GM23338 (cell line): ENCODE measurements at regions not wholly inside any gene's neighbourhood (a gene's known extent, or its start where the extent isn't known, plus 50 kb on each side); places are given as distances from the start of the nearest gene placed in this dataset.

ENCODE experiments used
- EZH2 ChIP-seq: fragments of 200-600 bp; sonication (generic); IDR thresholded peaks from one replicate; pipeline ENCODE4 v1.8.0; 2017; ENCODE audit warnings: antibody characterized with exemption, mild to moderate bottlenecking, low read depth; ENCODE audit not compliant: unreplicated experiment
- POLR2AphosphoS5 ChIP-seq: IDR thresholded peaks from 2 replicates; pipeline ENCODE4 v1.6.1; 2016; ENCODE audit warnings: antibody characterized with exemption, low read depth
- TF ChIP-seq, protein P1 (sequence below), 2 experiments: fragments of 200-600 bp in 1 of 2; sonication (generic) in 1 of 2; conservative IDR thresholded peaks; 2 replicates each; pipeline versions ENCODE4 v1.5.1 to v1.6.1; 2016 to 2017; ENCODE audit warnings: antibody characterized with exemption in 2 of 2, low read depth in 2 of 2, mild to moderate bottlenecking in 2 of 2, moderate library complexity in 1 of 2

DNA sequence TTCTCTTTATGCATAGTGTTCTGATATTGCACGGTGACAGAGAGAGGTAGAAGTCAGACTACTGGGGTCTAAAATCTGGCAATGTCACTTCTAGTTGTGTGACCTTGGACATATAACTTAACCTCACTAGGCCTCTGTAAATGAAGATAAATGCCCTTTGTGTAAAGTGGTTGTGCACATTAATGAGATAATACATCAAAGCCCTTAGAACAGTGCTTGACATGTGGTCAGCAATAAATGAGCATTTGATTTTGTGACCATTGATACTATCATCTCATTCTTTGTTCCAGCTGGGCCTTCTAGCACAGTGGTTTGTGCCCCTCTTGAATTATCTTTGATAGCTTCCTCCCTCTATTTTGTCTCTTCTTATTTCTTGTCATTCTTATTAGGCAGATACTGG, 74.1 kb upstream of the C10orf90 start:
- TF ChIP-seq POLR2AphosphoS5 (no peak), EZH2 (no peak)
- TF ChIP-seq, protein P1, sequence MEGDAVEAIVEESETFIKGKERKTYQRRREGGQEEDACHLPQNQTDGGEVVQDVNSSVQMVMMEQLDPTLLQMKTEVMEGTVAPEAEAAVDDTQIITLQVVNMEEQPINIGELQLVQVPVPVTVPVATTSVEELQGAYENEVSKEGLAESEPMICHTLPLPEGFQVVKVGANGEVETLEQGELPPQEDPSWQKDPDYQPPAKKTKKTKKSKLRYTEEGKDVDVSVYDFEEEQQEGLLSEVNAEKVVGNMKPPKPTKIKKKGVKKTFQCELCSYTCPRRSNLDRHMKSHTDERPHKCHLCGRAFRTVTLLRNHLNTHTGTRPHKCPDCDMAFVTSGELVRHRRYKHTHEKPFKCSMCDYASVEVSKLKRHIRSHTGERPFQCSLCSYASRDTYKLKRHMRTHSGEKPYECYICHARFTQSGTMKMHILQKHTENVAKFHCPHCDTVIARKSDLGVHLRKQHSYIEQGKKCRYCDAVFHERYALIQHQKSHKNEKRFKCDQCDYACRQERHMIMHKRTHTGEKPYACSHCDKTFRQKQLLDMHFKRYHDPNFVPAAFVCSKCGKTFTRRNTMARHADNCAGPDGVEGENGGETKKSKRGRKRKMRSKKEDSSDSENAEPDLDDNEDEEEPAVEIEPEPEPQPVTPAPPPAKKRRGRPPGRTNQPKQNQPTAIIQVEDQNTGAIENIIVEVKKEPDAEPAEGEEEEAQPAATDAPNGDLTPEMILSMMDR (conservative IDR thresholded peaks at IDR 0.05; ENCODE audit: low read depth in 2 of 2), result no peak
